ENCODE measurements at regions not wholly inside any gene's neighbourhood (a gene's known extent, or its start where the extent isn't known, plus 50 kb on each side); places are given as distances from the start of the nearest gene placed in this dataset.

DNA sequence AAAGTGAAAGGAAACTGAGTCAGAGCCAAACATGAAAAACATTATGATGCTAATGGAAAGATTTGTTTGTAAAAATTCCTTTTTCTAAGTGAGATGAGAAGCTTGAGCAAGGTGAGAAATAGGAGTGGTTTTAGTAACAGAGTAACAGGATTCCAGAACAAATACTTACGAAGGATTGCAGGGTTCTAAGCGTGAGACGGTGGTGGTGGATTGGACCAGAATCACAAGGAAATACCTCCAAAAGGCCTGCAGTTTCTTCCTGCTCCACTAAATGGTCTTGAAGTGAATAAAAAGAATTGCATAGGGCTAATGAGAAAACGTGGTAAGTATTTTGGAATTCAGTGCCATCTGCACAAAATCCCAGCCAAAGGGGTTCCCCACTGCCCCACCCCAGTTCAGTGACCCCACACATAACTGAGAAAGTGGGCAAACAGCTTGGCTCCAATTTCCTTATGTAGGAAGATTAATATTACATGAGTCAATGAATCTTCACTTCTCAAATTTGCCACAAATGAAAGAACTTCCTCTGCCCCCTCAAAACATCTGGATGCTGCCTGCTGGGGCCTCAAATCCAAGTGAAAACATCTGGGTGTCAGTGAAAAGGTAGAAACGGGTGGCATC, 283.8 kb upstream of the NR2F2 start:
- TF ChIP-seq ZFX (IDR thresholded peaks at IDR 0.05; ENCODE audit: borderline replicate concordance) (no peak), CTCF (IDR thresholded peaks at IDR 0.05) (no peak)
- H3K27ac ChIP-seq, result no peak overlapping the region

- H3K27ac ChIP-seq, result no peak overlapping the region
Measured at GRCh38 chr15:96047255-96047931, 283.1 kb upstream of the NR2F2 start.

DNA sequence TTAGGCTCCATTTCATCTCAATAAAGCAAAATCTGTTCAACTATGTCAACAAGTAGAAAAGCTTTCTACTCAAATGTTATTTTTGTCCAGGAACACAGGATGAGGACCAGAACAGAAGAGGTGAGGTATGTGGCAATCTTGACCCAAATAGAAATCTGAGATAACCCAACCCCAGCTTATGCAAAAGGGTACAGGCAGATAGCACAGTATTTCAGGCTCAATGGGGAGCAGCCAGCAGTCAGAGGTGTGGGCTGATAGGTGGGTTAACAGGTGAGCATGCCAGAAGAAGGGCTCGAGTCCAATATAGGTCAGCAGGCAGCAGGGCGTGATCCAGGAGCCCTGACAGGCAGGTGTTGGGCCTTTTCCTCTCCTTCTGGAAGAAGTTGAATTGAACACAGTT, 281.2 kb upstream of the NR2F2 start:
- no peak for TF ChIP-seq CTCF (IDR thresholded peaks at IDR 0.05)
- TF ChIP-seq ZFX (IDR thresholded peaks at IDR 0.05; ENCODE audit: borderline replicate concordance), result no peak
- no peak overlapping the region for H3K27ac ChIP-seq

More at GRCh38 chr15:96047255-96047931, 283.1 kb upstream of the NR2F2 start:
- TF ChIP-seq CTCF (IDR thresholded peaks at IDR 0.05) (no peak), ZFX (IDR thresholded peaks at IDR 0.05; ENCODE audit: borderline replicate concordance) (no peak)

GRCh38 chr15:96049766-96050165, 280.7 kb upstream of the NR2F2 start:
- no peak overlapping the region for H3K27ac ChIP-seq
- no peak for TF ChIP-seq CTCF (IDR thresholded peaks at IDR 0.05)
- no peak for TF ChIP-seq ZFX (IDR thresholded peaks at IDR 0.05; ENCODE audit: borderline replicate concordance)

GRCh38 chr15:96051598-96051997, 278.9 kb upstream of the NR2F2 start:
- TF ChIP-seq ZFX (IDR thresholded peaks at IDR 0.05; ENCODE audit: borderline replicate concordance), result no peak
- TF ChIP-seq CTCF (IDR thresholded peaks at IDR 0.05), result no peak
- H3K27ac ChIP-seq, result no peak overlapping the region

GRCh38 chr15:96052154-96052553, 278.3 kb upstream of the NR2F2 start:
- TF ChIP-seq CTCF (IDR thresholded peaks at IDR 0.05) (no peak), ZFX (IDR thresholded peaks at IDR 0.05; ENCODE audit: borderline replicate concordance) (no peak)
- H3K27ac ChIP-seq, result no peak overlapping the region; the same call in 1 of the 2 replicates

DNA sequence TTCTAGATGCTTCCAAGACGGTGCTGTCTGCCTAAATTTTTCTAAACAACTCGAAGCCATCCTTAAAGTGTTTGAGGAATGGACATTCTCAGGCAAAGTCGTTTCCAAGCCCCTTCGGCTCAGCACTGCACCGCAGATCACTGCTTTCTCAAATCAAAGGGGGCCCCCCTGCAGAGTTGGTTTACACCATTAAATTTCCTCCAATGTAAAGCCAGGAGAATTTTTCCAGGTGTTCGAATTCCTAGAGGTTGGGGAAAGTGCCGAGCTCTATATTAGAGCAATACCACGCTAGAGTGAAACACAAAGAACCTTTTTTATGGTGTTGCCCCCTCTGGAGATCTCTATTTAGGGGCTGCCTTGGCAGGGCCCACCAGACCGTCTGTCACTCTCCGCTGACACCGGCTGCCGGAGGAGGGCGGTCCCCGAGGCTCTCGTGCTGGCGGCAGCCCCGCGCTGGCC, 277.9 kb upstream of the NR2F2 start:
- peak overlapping the region; percentile 71 for H3K27ac ChIP-seq
- TF ChIP-seq CTCF (IDR thresholded peaks at IDR 0.05) (no peak), ZFX (IDR thresholded peaks at IDR 0.05; ENCODE audit: borderline replicate concordance) (no peak)

All from 22Rv1 (cell line).